ENCODE measurements at regions not wholly inside any gene's neighbourhood (a gene's known extent, or its start where the extent isn't known, plus 50 kb on each side); places are given as distances from the start of the nearest gene placed in this dataset.

DNA sequence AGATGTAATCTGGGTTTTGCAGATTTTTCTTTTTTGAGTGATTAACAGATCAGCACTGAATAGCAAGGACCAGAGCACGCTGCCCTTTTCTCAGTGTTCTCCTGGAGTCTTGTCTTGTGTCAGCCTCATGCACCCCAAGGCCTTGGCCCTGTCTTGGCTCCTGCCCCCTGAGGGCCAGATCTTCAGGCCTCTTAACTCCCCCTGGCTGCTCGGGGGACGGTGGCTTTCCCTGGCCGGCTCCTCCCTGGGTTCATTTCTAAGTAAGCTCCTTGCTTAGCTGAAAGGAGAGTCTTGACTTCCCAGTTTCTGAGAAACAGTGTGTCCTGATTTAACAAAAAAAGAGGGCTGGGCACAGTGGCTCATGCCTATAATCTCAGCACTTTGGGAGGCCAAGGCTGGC, 1139.3 kb downstream of the BRD1 start:
- no peak for DNase-seq (ENCODE audit: low spot score)
- no peak for FAIRE-seq

DNA sequence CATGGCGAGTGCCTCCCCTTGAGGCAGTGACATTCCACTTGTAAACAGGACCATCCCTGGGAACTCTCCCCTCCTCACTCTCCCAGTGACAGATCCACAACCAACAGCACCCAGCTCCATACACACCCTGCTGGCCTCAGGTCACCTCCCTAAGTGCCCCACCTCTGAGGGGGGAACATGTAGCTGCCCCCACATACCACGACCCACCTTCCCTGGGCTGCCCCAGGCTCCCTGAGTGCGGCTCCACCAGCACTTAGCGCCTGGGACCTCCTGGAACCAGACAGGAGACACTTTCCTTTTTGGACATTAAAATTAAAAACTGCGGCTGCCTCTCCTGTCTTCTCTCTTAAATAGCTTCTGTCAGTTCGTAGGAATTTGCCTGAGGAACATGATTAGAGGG, 1140.1 kb downstream of the BRD1 start:
- DNase-seq (ENCODE audit: low spot score) (no peak), FAIRE-seq (no peak)

DNA sequence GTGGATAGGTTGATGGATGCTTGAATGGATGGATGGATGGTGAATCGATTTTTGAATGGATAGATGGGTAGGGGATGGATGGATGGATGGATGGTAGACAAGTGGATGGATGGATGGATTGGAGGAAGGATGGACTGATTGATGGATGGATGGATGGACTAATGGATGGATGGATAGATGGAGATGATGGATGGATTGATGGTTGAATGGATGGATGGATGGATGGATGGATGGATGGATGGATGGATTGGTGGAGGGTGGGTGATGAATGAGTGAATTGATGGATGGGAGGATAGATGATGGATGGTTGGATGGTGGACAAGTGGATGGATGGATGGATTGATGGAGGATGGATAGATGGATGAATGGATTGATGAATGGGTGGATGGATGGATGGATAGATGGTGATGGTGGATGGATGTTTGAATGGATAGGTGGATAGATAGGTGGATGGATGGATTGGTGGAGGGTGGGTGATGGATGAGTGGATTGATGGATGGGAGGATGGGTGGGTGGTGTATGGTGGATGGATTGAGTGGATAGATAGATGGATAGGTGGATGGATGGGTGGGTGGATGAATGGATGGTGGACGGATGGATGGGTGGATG, 1140.9 kb downstream of the BRD1 start:
- DNase-seq (ENCODE audit: low spot score) (no peak), FAIRE-seq (no peak)

- no peak for FAIRE-seq
- DNase-seq (ENCODE audit: low spot score) = no peak
Observed at GRCh38 chr22:48685767-48686166, 1141.9 kb downstream of the BRD1 start.

DNA sequence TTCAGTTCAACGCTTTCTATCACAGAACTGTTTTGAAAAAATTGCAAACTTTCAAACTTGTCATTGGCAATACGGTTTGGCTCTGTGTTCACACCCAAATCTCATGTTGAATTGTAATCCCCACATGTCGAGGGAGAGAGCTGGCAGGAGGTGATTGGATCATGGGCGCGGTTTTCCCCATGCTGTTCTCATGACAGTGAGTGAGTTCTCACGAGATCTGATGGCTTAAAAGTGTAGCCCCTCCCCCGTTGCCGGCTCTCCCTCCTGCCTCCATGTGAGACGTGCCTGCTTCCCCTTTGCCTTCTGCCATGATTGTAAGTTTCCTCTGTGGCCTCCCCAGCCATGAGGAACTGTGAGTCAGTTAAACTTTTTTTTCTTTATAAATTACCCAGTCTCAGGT, 1144.0 kb downstream of the BRD1 start:
- DNase-seq (ENCODE audit: low spot score) (no peak), FAIRE-seq (no peak)

- FAIRE-seq (no peak), DNase-seq (ENCODE audit: low spot score) (no peak)
Observed at GRCh38 chr22:48682504-48682903, 1145.2 kb downstream of the BRD1 start.

DNA sequence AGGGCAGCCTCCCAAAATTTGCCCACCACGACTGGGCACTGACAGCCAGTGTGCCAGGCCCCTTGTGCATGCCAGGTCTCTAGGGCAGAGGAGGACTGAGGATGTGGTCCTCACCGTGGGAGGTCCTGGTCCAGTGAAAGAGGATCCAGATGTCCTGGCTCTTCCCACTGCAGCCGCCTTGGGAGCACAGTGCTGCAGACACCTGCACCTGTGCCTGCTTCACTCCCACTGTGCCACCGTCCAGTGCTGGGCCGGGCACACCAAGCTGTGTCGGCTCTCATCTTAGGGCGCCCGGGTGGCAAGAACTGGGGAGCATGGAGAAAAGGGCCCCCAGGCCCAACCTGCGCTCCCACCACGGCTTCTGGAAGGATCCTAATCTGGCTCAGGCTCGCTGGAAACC, 1147.1 kb downstream of the BRD1 start:
- no peak for DNase-seq (ENCODE audit: low spot score)
- FAIRE-seq = no peak

- no peak for DNase-seq (ENCODE audit: low spot score)
- no peak for FAIRE-seq
Observed at GRCh38 chr22:48679656-48680555, 1147.8 kb downstream of the BRD1 start.

DNA sequence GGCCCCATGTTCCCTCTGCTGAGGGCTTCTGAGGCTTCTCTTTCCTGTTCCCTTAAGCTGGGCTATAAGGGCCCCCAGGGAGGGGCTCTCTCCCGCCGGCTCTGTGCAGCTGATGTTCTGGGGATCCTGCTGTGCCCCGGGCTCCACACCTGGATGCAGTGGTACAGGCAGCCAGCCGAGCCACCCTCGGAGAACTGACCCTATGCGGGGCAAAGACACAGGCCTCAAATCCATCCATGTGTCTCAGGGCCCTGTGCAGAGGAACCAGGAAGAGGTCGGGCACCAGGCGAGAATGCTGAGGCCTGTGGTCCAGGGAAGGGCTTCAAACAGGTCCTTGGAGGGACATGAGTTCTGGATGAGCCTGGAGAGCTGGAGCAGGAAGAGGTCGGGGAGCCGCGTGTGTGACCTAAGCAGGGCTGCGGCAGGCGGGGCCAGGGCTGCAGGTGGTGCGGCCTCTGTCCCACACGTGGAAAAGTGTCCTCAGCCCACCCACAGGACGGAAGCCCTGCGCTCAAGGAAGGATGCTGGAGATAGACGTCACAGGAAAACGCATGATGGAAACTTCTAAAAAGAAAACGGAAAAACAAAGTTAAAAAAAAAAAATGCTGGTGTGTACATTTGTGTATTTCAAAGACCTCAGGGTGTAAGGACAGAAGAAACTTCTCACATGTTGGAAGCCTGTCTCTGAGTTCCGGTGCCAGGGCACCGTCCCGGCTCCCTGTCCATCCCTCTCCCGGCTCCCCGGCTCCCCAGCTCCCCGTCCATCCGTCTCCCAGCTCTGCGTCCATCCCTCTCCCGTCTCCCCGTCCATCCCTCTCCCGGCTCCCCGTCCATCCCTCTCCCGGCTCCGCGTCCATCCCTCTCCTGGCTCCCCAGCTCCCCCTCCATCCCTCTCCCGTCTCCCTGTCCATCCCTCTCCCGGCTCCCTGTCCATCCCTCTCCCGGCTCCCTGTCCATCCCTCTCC, 1149.2 kb downstream of the BRD1 start:
- FAIRE-seq = no peak
- DNase-seq (ENCODE audit: low spot score) = no peak

DNA sequence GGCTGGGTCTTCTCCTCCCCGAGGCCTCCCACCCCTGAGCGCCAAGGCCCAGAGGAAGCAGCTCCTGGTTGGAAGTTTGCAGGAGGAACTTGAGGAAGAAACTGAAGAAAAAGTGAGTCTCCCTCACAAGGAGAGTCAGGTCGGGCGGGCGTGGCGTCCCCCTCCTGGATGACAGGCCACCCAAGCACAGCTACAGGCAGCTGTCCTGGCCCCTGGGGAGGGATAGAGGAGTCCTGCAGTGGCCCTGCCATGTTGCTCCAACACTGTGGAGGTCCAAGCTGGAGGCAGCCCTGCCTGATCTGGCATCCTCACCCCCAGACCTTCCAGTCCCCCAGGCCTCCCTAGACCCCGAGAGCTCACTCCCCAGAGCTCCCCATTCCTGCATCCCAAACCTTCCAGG, 1150.1 kb downstream of the BRD1 start:
- FAIRE-seq (no peak), DNase-seq (ENCODE audit: low spot score) (no peak)

DNA sequence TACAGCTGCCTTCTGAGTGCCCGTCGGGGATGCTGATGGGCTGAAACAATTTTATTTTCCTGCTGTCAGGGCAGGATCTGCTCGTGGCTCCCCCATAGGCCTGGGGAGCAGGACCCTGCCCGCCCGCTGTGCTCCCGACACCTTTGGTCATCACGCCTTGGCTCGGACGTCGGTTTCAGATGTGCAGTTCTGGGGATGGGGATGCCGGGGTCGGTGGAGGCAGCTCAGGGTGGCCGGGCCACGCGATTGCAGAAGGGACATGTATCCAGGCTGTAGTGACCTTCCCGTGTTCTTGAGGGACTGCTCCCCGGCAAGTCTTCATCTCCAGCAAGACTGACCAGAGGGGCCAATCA, 1150.5 kb downstream of the BRD1 start:
- DNase-seq (ENCODE audit: low spot score) (no peak), FAIRE-seq (no peak)

- no peak for DNase-seq (ENCODE audit: low spot score)
- no peak for FAIRE-seq
Observed at GRCh38 chr22:48676266-48677167, 1151.2 kb downstream of the BRD1 start.

GRCh38 chr22:48675830-48676145, 1151.9 kb downstream of the BRD1 start:
- FAIRE-seq = no peak

DNA sequence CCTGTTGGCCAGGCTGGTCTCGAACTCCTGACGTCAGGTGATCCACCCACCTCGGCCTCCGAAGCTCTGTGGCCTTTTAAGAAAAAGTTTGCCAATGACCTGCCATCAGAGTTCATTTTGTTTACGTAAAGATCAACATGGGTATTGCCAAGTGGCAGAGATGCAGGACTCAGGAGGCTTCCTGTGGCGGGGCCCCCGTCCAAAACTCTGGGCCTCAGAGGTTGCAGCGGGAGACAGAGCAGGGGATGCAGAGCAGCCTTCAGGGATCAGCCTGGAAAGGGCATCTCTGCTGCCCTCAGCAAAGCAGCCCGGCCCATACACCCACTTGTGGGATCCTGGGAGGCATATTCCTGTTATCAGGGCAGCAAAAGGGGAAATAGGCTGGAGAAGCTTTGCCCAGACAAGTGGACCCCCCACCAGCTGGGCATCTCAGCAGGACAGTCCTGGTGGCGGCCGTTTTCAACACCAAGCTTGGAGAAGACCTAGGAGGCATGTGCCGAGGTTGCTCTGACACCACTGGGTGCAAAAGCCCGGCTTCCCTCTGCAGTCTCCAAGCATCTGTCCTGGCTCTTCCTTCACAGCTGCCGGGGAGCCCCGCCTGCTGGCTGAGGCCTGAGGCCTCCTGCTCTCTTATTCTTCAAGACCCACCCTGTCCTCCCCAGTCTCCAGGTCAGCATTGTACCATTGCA, 1152.4 kb downstream of the BRD1 start:
- DNase-seq (ENCODE audit: low spot score) (no peak), FAIRE-seq (no peak)

More at GRCh38 chr22:48675830-48676145, 1151.9 kb downstream of the BRD1 start:
- DNase-seq (ENCODE audit: low spot score) = no peak

DNA sequence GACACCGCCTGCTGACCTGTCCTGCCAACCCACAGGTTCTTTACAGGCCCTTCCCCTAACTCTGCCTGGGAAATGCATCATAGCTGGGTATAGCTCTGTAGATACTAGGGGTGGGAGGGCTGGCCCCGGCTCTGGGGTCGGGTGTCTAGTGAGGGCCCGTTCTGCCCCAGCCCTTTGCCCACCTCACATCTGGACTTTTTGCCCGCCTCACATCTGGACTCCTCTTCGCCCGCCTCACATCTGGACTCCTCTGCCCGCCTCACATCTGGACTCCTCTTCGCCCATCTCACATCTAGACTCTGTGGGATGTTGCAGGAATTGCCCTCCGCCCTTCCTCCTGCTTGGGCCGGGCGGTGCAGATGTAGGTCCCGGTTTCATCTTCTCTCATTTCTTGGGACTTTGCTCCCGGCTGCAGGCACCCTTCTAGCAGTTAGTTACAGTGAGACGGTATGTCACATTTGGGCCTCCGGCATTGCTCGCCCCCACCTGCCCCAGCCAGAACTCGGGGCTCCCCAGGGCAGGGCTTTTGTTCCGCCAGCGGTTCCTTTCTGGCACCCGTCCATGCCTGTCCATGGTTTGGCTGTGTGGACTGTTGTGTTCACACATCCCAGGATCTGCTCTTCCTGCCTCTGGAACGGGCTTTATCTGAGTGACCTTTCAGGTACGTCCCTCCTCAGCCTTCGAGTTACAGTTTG, 1153.7 kb downstream of the BRD1 start:
- FAIRE-seq (no peak), DNase-seq (ENCODE audit: low spot score) (no peak)

GRCh38 chr22:48672387-48672786, 1155.3 kb downstream of the BRD1 start:
- DNase-seq (ENCODE audit: low spot score) = no peak
- FAIRE-seq = no peak

GRCh38 chr22:48670731-48671130, 1156.9 kb downstream of the BRD1 start:
- DNase-seq (ENCODE audit: low spot score) (no peak), FAIRE-seq (no peak)

DNA sequence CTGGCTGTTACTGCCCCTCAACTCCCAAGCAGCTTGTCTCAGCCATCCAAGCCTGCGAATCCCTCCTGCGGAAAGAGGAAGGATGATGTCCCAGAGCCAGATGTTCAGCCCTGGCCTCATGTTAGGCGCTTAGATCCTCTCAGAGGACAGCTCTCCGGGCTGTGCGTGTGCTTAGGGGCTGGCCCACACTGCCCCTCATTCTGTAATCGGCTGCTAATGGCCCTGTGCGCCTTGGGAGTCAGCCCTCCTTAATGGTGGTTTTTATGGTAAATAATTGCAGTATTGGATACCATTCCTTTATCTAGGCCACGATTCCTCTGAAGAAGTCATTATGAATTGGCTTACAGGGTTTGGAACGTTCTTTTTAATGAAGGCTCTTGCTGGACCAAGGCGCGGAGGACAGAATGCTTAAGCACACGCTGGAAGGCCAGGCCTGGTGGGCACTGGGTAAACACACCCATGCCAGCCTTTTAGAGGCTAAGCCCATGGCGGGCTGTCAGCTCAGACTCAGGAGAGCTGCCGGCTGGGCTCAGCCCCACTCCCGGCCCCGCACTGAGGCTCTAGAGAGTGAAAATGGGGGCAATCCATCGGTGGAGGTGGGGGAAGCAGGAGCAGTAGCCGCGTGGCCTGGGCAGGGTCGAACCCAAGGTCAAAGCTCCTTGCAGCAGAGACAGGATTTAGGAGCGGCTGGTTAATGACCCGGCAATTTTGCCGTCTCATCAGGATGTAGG, 1157.5 kb downstream of the BRD1 start:
- no peak for DNase-seq (ENCODE audit: low spot score)
- no peak for FAIRE-seq

GRCh38 chr22:48669226-48669625, 1158.4 kb downstream of the BRD1 start:
- DNase-seq (ENCODE audit: low spot score) = no peak
- no peak for FAIRE-seq

Data from RCC 7860 (cell line).